ENCODE measurements at regions not wholly inside any gene's neighbourhood (a gene's known extent, or its start where the extent isn't known, plus 50 kb on each side); places are given as distances from the start of the nearest gene placed in this dataset.

DNA sequence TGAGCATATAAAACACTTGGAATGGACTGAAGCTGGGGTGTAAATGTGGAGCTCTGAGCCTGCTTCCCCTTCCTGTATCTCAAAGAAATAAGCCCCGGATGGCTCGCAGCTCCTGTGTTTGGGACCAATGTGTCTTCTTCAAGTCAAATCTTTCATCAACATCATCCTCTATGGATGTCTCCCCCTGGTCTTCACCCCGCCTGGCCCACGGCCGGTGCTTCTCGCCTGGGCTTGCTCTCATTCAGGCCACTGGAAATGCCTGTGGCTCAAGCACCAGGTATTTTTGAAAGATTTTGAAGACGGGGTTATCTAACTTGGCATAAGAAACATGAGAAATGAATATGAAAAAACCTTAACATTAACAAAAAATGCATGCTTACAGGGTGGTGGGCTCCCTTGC is 769.8 kb downstream of the BRD1 start:
- TF ChIP-seq, protein P1, sequence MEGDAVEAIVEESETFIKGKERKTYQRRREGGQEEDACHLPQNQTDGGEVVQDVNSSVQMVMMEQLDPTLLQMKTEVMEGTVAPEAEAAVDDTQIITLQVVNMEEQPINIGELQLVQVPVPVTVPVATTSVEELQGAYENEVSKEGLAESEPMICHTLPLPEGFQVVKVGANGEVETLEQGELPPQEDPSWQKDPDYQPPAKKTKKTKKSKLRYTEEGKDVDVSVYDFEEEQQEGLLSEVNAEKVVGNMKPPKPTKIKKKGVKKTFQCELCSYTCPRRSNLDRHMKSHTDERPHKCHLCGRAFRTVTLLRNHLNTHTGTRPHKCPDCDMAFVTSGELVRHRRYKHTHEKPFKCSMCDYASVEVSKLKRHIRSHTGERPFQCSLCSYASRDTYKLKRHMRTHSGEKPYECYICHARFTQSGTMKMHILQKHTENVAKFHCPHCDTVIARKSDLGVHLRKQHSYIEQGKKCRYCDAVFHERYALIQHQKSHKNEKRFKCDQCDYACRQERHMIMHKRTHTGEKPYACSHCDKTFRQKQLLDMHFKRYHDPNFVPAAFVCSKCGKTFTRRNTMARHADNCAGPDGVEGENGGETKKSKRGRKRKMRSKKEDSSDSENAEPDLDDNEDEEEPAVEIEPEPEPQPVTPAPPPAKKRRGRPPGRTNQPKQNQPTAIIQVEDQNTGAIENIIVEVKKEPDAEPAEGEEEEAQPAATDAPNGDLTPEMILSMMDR (IDR thresholded peaks at IDR 0.05; ENCODE audit: insufficient read depth, low read length), result no peak
- TF ChIP-seq, protein P2, sequence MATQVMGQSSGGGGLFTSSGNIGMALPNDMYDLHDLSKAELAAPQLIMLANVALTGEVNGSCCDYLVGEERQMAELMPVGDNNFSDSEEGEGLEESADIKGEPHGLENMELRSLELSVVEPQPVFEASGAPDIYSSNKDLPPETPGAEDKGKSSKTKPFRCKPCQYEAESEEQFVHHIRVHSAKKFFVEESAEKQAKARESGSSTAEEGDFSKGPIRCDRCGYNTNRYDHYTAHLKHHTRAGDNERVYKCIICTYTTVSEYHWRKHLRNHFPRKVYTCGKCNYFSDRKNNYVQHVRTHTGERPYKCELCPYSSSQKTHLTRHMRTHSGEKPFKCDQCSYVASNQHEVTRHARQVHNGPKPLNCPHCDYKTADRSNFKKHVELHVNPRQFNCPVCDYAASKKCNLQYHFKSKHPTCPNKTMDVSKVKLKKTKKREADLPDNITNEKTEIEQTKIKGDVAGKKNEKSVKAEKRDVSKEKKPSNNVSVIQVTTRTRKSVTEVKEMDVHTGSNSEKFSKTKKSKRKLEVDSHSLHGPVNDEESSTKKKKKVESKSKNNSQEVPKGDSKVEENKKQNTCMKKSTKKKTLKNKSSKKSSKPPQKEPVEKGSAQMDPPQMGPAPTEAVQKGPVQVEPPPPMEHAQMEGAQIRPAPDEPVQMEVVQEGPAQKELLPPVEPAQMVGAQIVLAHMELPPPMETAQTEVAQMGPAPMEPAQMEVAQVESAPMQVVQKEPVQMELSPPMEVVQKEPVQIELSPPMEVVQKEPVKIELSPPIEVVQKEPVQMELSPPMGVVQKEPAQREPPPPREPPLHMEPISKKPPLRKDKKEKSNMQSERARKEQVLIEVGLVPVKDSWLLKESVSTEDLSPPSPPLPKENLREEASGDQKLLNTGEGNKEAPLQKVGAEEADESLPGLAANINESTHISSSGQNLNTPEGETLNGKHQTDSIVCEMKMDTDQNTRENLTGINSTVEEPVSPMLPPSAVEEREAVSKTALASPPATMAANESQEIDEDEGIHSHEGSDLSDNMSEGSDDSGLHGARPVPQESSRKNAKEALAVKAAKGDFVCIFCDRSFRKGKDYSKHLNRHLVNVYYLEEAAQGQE (IDR thresholded peaks at IDR 0.05; ENCODE audit: insufficient replicate concordance, low read depth), result no peak
- TF ChIP-seq POLR2AphosphoS5 (IDR thresholded peaks at IDR 0.05; ENCODE audit: low read depth), result no peak
- TF ChIP-seq GABPA (IDR thresholded peaks at IDR 0.05; ENCODE audit: low read depth), result no peak
- no peak for TF ChIP-seq SPI1 (IDR thresholded peaks at IDR 0.05; ENCODE audit: borderline replicate concordance, low read depth)

Measured in HL-60 (cell line).